Ishikawa (cell line): ENCODE measurements at regions not wholly inside any gene's neighbourhood (a gene's known extent, or its start where the extent isn't known, plus 50 kb on each side); places are given as distances from the start of the nearest gene placed in this dataset.

Experiments
- CEBPB ChIP-seq: IDR thresholded peaks from 2 replicates; pipeline ENCODE4 v1.6.1; 2012
- NFIC ChIP-seq: IDR thresholded peaks from 2 replicates; pipeline ENCODE4 v1.6.1; 2012
- YY1 ChIP-seq: IDR thresholded peaks from 2 replicates; pipeline ENCODE4 v1.6.1; 2012; ENCODE audit warnings: low read depth

DNA sequence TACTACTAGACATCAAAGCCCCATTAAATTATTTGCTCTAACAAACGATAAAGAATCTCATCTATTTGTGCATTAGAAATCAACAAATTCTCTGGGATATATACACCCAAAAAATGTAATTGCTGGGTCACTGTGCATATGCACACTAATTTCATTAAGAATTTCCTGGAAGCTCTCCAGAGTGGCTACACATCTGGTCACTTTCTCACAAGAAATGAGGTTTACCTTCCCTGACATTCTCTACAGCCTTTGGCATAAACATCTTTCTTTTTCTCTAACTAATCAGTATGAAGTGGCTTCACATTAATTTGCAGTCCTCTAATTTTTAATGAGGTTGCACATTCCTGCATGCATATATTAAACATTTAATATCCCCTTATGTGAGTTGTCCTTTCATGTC lies 150.8 kb upstream of the ANO5 start:
- TF ChIP-seq YY1 (no peak), CEBPB (no peak), NFIC (no peak)
